WTC11 (cell line): ENCODE measurements at regions not wholly inside any gene's neighbourhood (a gene's known extent, or its start where the extent isn't known, plus 50 kb on each side); places are given as distances from the start of the nearest gene placed in this dataset.
A peak's percentile ranks its signal among the peaks of the same experiment; 100 is the strongest.

Experiments
- ATAC-seq: fragments of 200-7000 bp; cut with Tn5 transposase; 2 replicates; pipeline ENCODE4 v1.10.0; 2021; ENCODE audit warnings: mild to moderate bottlenecking, moderate library complexity
- CTCF ChIA-PET: fragments of 300-600 bp; sonication (Branson Sonifier 250); formaldehyde crosslinking; loops from one replicate; lab custom pipeline; 2021; ENCODE audit warnings: antibody characterized with exemption; lab: Charles Lee
- POLR2A ChIA-PET: fragments of 350-600 bp; sonication (Branson Sonifier 250); formaldehyde crosslinking; loops from one replicate; lab custom pipeline; 2021; ENCODE audit warnings: antibody characterized with exemption; lab: Charles Lee
- DNase-seq: peaks from one replicate; pipeline ENCODE4 v3.0.0; 2021; ENCODE audit warnings: low spot score
- H3K27ac Mint-ChIP-seq: 2 replicates; pipeline ENCODE4 v1.8.0; 2021; ENCODE audit warnings: mixed read lengths
- H3K27me3 Mint-ChIP-seq: 2 replicates; pipeline ENCODE4 v1.8.0; 2021; ENCODE audit warnings: low read depth, mild to moderate bottlenecking, moderate library complexity, mixed read lengths
- H3K36me3 Mint-ChIP-seq: 2 replicates; pipeline ENCODE4 v1.8.0; 2021; ENCODE audit warnings: mixed read lengths
- H3K4me1 Mint-ChIP-seq: 2 replicates; pipeline ENCODE4 v1.8.0; 2022; ENCODE audit warnings: mixed read lengths
- H3K4me3 Mint-ChIP-seq: 2 replicates; pipeline ENCODE4 v1.8.0; 2021; ENCODE audit warnings: mild to moderate bottlenecking, moderate library complexity, mixed read lengths
- H3K9me3 Mint-ChIP-seq: 2 replicates; pipeline ENCODE4 v1.8.0; 2021; ENCODE audit warnings: mixed read lengths
- CREB1 ChIP-seq: sonication (generic); formaldehyde crosslinking; IDR thresholded peaks from 2 replicates; pipeline ENCODE4 v1.8.0; 2023; ENCODE audit warnings: mild to moderate bottlenecking, missing genetic modification reagents
- ELF4 ChIP-seq: sonication (generic); formaldehyde crosslinking; IDR thresholded peaks from 2 replicates; pipeline ENCODE4 v1.8.1; 2022; ENCODE audit warnings: low read depth, mild to moderate bottlenecking, moderate library complexity, missing genetic modification reagents
- GABPB1 ChIP-seq: sonication (generic); formaldehyde crosslinking; IDR thresholded peaks from 2 replicates; pipeline ENCODE4 v1.8.1; 2023; ENCODE audit warnings: mild to moderate bottlenecking, missing genetic modification reagents
- HMGA2 ChIP-seq: fragments of 250-450 bp; sonication (Bioruptor Pico); IDR thresholded peaks from 2 replicates; pipeline ENCODE4 v1.4.0; 2021; ENCODE audit warnings: mild to moderate bottlenecking, moderate library complexity
- IRF2 ChIP-seq: sonication (generic); formaldehyde crosslinking; IDR thresholded peaks from 2 replicates; pipeline ENCODE4 v1.8.0; 2022; ENCODE audit warnings: low read depth, missing genetic modification reagents, borderline replicate concordance
- KAT7 ChIP-seq: sonication (generic); formaldehyde crosslinking; IDR thresholded peaks from 2 replicates; pipeline ENCODE4 v1.8.1; 2023; ENCODE audit warnings: missing genetic modification reagents, mild to moderate bottlenecking, borderline replicate concordance
- NFATC4 ChIP-seq: fragments of 250-450 bp; sonication (Bioruptor Pico); IDR thresholded peaks from 2 replicates; pipeline ENCODE4 v1.9.0; 2021; ENCODE audit warnings: mild to moderate bottlenecking
- NFYB ChIP-seq: sonication (generic); formaldehyde crosslinking; conservative IDR thresholded peaks from 2 replicates; pipeline ENCODE4 v1.8.0; 2022; ENCODE audit warnings: low read depth, missing genetic modification reagents
- NR1H2 ChIP-seq: sonication (generic); formaldehyde crosslinking; IDR thresholded peaks from 2 replicates; pipeline ENCODE4 v1.9.0; 2021; ENCODE audit warnings: mild to moderate bottlenecking, moderate library complexity, missing genetic modification reagents
- NR2C2 ChIP-seq: sonication (generic); formaldehyde crosslinking; IDR thresholded peaks from 2 replicates; pipeline ENCODE4 v1.8.0; 2022; ENCODE audit warnings: mild to moderate bottlenecking, missing genetic modification reagents
- OVOL2 ChIP-seq: fragments of 250-450 bp; sonication (Bioruptor Pico); IDR thresholded peaks from 2 replicates; pipeline ENCODE4 v1.9.0; 2021; ENCODE audit warnings: mild to moderate bottlenecking, borderline replicate concordance
- SOX15 ChIP-seq: fragments of 250-450 bp; sonication (Bioruptor Pico); IDR thresholded peaks from 2 replicates; pipeline ENCODE4 v1.9.0; 2021; ENCODE audit warnings: mild to moderate bottlenecking
- TCF7 ChIP-seq: sonication (generic); formaldehyde crosslinking; IDR thresholded peaks from 2 replicates; pipeline ENCODE4 v1.8.0; 2022; ENCODE audit warnings: mild to moderate bottlenecking, low read depth, missing genetic modification reagents, moderate library complexity
- ZNF232 ChIP-seq: sonication (generic); formaldehyde crosslinking; IDR thresholded peaks from 2 replicates; pipeline ENCODE4 v1.8.0; 2022; ENCODE audit warnings: mild to moderate bottlenecking, missing genetic modification reagents
- ZNF263 ChIP-seq: sonication (generic); formaldehyde crosslinking; IDR thresholded peaks from 2 replicates; pipeline ENCODE4 v1.8.1; 2022; ENCODE audit warnings: low read depth, mild to moderate bottlenecking, moderate library complexity, missing genetic modification reagents
- ZNF423 ChIP-seq: fragments of 250-450 bp; sonication (Bioruptor Pico); IDR thresholded peaks from 2 replicates; pipeline ENCODE4 v2.1.2; 2022; ENCODE audit warnings: mild to moderate bottlenecking, moderate library complexity
- ZNF671 ChIP-seq: fragments of 250-450 bp; sonication (Bioruptor Pico); IDR thresholded peaks from 2 replicates; pipeline ENCODE4 v1.8.0; 2021; ENCODE audit warnings: mild to moderate bottlenecking
- TF ChIP-seq, protein P1 (sequence below): fragments of 250-450 bp; sonication (Bioruptor Pico); IDR thresholded peaks from 2 replicates; pipeline ENCODE4 v2.1.2; 2022; ENCODE audit warnings: mild to moderate bottlenecking, moderate library complexity
- TF ChIP-seq, protein P2 (sequence below): fragments of 250-450 bp; sonication (Bioruptor Pico); IDR thresholded peaks from 2 replicates; pipeline ENCODE4 v1.9.0; 2021; ENCODE audit warnings: mild to moderate bottlenecking
- TF ChIP-seq, protein P3 (sequence below): sonication (generic); formaldehyde crosslinking; IDR thresholded peaks from 2 replicates; pipeline ENCODE4 v1.8.1; 2023; ENCODE audit warnings: mild to moderate bottlenecking, moderate library complexity, missing genetic modification reagents
- TF ChIP-seq, protein P4 (sequence below): fragments of 250-450 bp; sonication (Bioruptor Pico); IDR thresholded peaks from 2 replicates; pipeline ENCODE4 v1.9.0; 2021; ENCODE audit warnings: moderate library complexity, mild to moderate bottlenecking, inconsistent platforms, borderline replicate concordance
- TF ChIP-seq, protein P5 (sequence below): sonication (generic); formaldehyde crosslinking; IDR thresholded peaks from 2 replicates; pipeline ENCODE4 v1.8.1; 2023; ENCODE audit warnings: mild to moderate bottlenecking, missing genetic modification reagents
- TF ChIP-seq, protein P6 (sequence below): sonication (generic); formaldehyde crosslinking; conservative IDR thresholded peaks from 2 replicates; pipeline ENCODE4 v1.8.1; 2022; ENCODE audit warnings: mild to moderate bottlenecking, missing genetic modification reagents
- TF ChIP-seq, protein P7 (sequence below): sonication (generic); formaldehyde crosslinking; IDR thresholded peaks from 2 replicates; pipeline ENCODE4 v1.8.1; 2022; ENCODE audit warnings: low read depth, missing genetic modification reagents, borderline replicate concordance

DNA sequence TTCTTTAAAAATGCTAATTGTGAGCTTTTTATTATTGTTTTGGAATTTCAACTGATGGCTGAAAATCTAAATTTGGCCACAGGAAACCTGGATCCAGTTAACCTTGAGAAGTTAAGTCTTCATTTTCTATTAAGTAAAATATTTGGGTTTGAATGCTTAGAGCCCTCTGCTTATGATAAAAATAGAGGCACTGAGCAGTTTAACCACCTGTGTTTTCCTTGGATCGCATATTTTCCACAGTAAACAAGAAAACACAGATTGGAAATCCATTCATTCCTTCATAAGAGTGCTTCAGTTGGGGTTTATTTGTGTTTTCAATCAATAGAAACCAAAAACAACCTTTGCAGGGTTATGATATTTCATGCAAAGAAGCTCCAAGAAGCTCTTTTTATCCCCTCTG, 77.2 kb upstream of the HES1 start:
- POLR2A ChIA-PET, result interaction anchor here (1.3 to 2.2 kb wide), 2 partner anchors 71 to 76 kb away, joined by 5 to 6 read pairs; no protein-coding TSS in a partner anchor
- no peak for ATAC-seq
- H3K27me3 Mint-ChIP-seq, result peaks cover 29% of the 10 kb centered on the region
- H3K27ac Mint-ChIP-seq, result no peak overlapping the region
- no peak for TF ChIP-seq GABPB1 (CRISPR knock-in tag)
- TF ChIP-seq NFYB (CRISPR knock-in tag), result no peak
- no peak for TF ChIP-seq ZNF232 (CRISPR knock-in tag)
- no peak for TF ChIP-seq ELF4 (CRISPR knock-in tag)
- no peak for TF ChIP-seq IRF2 (CRISPR knock-in tag)
- TF ChIP-seq CREB1 (CRISPR knock-in tag), result no peak
- TF ChIP-seq HMGA2, result no peak
- no peak for TF ChIP-seq KAT7 (CRISPR knock-in tag)
- no peak for TF ChIP-seq NFATC4 (CRISPR knock-in tag)
- TF ChIP-seq, protein P1, sequence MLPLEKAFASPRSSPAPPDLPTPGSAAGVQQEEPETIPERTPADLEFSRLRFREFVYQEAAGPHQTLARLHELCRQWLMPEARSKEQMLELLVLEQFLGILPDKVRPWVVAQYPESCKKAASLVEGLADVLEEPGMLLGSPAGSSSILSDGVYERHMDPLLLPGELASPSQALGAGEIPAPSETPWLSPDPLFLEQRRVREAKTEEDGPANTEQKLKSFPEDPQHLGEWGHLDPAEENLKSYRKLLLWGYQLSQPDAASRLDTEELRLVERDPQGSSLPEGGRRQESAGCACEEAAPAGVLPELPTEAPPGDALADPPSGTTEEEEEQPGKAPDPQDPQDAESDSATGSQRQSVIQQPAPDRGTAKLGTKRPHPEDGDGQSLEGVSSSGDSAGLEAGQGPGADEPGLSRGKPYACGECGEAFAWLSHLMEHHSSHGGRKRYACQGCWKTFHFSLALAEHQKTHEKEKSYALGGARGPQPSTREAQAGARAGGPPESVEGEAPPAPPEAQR (CRISPR knock-in tag), result no peak
- TF ChIP-seq TCF7 (CRISPR knock-in tag), result no peak
- TF ChIP-seq, protein P2, sequence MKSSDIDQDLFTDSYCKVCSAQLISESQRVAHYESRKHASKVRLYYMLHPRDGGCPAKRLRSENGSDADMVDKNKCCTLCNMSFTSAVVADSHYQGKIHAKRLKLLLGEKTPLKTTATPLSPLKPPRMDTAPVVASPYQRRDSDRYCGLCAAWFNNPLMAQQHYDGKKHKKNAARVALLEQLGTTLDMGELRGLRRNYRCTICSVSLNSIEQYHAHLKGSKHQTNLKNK (CRISPR knock-in tag), result no peak
- TF ChIP-seq, protein P3, sequence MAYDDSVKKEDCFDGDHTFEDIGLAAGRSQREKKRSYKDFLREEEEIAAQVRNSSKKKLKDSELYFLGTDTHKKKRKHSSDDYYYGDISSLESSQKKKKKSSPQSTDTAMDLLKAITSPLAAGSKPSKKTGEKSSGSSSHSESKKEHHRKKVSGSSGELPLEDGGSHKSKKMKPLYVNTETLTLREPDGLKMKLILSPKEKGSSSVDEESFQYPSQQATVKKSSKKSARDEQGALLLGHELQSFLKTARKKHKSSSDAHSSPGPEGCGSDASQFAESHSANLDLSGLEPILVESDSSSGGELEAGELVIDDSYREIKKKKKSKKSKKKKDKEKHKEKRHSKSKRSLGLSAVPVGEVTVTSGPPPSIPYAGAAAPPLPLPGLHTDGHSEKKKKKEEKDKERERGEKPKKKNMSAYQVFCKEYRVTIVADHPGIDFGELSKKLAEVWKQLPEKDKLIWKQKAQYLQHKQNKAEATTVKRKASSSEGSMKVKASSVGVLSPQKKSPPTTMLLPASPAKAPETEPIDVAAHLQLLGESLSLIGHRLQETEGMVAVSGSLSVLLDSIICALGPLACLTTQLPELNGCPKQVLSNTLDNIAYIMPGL (CRISPR knock-in tag), result no peak
- TF ChIP-seq, protein P4, sequence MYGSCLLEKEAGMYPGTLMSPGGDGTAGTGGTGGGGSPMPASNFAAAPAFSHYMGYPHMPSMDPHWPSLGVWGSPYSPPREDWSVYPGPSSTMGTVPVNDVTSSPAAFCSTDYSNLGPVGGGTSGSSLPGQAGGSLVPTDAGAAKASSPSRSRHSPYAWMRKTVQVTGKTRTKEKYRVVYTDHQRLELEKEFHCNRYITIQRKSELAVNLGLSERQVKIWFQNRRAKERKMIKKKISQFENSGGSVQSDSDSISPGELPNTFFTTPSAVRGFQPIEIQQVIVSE, result no peak
- TF ChIP-seq, protein P5, sequence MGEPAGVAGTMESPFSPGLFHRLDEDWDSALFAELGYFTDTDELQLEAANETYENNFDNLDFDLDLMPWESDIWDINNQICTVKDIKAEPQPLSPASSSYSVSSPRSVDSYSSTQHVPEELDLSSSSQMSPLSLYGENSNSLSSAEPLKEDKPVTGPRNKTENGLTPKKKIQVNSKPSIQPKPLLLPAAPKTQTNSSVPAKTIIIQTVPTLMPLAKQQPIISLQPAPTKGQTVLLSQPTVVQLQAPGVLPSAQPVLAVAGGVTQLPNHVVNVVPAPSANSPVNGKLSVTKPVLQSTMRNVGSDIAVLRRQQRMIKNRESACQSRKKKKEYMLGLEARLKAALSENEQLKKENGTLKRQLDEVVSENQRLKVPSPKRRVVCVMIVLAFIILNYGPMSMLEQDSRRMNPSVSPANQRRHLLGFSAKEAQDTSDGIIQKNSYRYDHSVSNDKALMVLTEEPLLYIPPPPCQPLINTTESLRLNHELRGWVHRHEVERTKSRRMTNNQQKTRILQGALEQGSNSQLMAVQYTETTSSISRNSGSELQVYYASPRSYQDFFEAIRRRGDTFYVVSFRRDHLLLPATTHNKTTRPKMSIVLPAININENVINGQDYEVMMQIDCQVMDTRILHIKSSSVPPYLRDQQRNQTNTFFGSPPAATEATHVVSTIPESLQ (CRISPR knock-in tag), result no peak
- TF ChIP-seq, all 79 proteins: peak for 0
- peaks cover 57% of the 10 kb centered on the region for H3K4me1 Mint-ChIP-seq
- no peak for DNase-seq
- H3K9me3 Mint-ChIP-seq, result no peaks in the 10 kb centered on the region
- CTCF ChIA-PET, result interaction anchor here (0.6 to 2.8 kb wide), 12 partner anchors 48 to 283 kb away, joined by 3 to 17 read pairs (median 4); no protein-coding TSS in a partner anchor
- no peaks in the 10 kb centered on the region for H3K36me3 Mint-ChIP-seq
- H3K4me3 Mint-ChIP-seq, result peak overlapping the region; percentile 38

DNA sequence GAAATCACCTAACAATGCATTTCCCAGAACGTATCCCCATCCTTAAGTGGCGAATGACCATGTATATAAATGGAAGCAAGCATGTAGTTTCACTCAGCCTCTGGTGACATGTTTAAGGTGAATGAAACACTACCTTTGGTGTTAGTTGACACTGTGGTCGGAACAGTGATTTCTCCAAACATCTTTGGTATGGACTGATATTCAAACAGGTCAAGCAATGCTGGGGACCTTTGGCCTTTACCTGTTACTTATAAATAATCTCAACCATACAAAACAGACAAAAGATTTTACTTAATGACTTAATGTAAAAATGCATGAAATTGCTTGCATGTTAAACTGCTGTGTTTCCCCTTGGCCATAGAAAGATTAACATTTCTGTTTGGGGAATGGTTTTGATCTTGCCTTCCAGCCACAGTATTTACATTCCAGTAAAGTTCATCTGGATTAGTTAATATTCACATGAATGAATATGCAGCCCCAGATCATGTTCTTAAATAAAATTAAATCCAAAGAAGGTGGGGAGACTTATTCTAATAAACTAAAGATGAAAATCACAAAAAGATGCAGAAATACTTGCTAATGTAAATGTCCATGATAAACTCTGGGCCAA, 74.4 kb upstream of the HES1 start:
- peaks cover 21% of the 10 kb centered on the region for H3K27me3 Mint-ChIP-seq
- peaks cover 43% of the 10 kb centered on the region for H3K4me1 Mint-ChIP-seq
- no peak overlapping the region for H3K4me3 Mint-ChIP-seq
- ATAC-seq (no peak), DNase-seq (no peak)
- H3K9me3 Mint-ChIP-seq, result peaks cover 5% of the 10 kb centered on the region; the same call in 1 of the 2 replicates
- CTCF ChIA-PET, result no interaction called here
- no peak overlapping the region for H3K27ac Mint-ChIP-seq
- H3K36me3 Mint-ChIP-seq, result no peaks in the 10 kb centered on the region
- POLR2A ChIA-PET, result no interaction called here
- TF ChIP-seq OVOL2 (no peak), TCF7 (CRISPR knock-in tag) (no peak), SOX15 (CRISPR knock-in tag) (no peak), NR2C2 (no peak), ZNF263 (no peak), ZNF423 (CRISPR knock-in tag) (no peak), NR1H2 (CRISPR knock-in tag) (no peak), ZNF671 (CRISPR knock-in tag) (no peak)
- TF ChIP-seq, protein P6, sequence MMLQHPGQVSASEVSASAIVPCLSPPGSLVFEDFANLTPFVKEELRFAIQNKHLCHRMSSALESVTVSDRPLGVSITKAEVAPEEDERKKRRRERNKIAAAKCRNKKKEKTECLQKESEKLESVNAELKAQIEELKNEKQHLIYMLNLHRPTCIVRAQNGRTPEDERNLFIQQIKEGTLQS, result no peak
- TF ChIP-seq, protein P1 (CRISPR knock-in tag), result no peak
- TF ChIP-seq, protein P4, result no peak
- TF ChIP-seq, protein P7, sequence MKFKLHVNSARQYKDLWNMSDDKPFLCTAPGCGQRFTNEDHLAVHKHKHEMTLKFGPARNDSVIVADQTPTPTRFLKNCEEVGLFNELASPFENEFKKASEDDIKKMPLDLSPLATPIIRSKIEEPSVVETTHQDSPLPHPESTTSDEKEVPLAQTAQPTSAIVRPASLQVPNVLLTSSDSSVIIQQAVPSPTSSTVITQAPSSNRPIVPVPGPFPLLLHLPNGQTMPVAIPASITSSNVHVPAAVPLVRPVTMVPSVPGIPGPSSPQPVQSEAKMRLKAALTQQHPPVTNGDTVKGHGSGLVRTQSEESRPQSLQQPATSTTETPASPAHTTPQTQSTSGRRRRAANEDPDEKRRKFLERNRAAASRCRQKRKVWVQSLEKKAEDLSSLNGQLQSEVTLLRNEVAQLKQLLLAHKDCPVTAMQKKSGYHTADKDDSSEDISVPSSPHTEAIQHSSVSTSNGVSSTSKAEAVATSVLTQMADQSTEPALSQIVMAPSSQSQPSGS (CRISPR knock-in tag), result no peak
